Peyer's patch (tissue), 4 donors: ENCODE measurements at regions not wholly inside any gene's neighbourhood (a gene's known extent, or its start where the extent isn't known, plus 50 kb on each side); places are given as distances from the start of the nearest gene placed in this dataset.
A peak's percentile ranks its signal among the peaks of the same experiment; 100 is the strongest.
"Not testable (repeated sequence)": the region's sequence is repeated elsewhere in the genome, so short reads cannot be mapped to it uniquely, and the experiment has no call there.

Experiments used
- DNase-seq, 3 donors: peaks; one replicate each; pipeline ENCODE4 v3.0.0-alpha.2; 2017 to 2019
- H3K27ac ChIP-seq, 4 donors: fragments of 200-600 bp; sonication (generic); one replicate each; pipeline ENCODE4 v1.5.1; 2016 to 2019
- H3K27me3 ChIP-seq, 2 donors: fragments of 200-600 bp; sonication (generic); one replicate each; pipeline ENCODE4 v1.5.1; 2019
- H3K36me3 ChIP-seq, 3 donors: fragments of 200-600 bp; sonication (generic); one replicate each; pipeline ENCODE4 v1.5.1; 2016 to 2019
- H3K4me1 ChIP-seq, 4 donors: fragments of 200-600 bp; sonication (generic); one replicate each; pipeline ENCODE4 v1.5.1; 2016 to 2019
- H3K4me3 ChIP-seq, 4 donors: fragments of 200-600 bp; sonication (generic); 1 replicate in 3 of 4; 2 replicates in 1 of 4; pipeline ENCODE4 v1.5.1; 2016 to 2019; ENCODE audit warnings: mild to moderate bottlenecking in 1 of 4
- H3K9me3 ChIP-seq, 4 donors: fragments of 200-600 bp; sonication (generic); one replicate each; pipeline ENCODE4 v1.5.1; 2016 to 2019; ENCODE audit warnings: mild to moderate bottlenecking in 1 of 4
- POLR2A ChIP-seq, 2 donors: fragments of 450-650 bp; IDR thresholded peaks; one replicate each; pipeline ENCODE4 v1.5.1; 2017; ENCODE audit warnings: antibody characterized with exemption in 2 of 2, mild to moderate bottlenecking in 2 of 2, moderate library complexity in 2 of 2
- TF ChIP-seq, protein P1 (sequence below), 6 experiments: fragments of 450-650 bp in 4 of 6; fragments of 200-600 bp in 2 of 6; sonication (generic) in 1 of 6; IDR thresholded peaks; one replicate each; pipeline ENCODE4 v1.5.1; 2017 to 2019; ENCODE audit warnings: antibody characterized with exemption in 6 of 6, mild to moderate bottlenecking in 3 of 6, moderate library complexity in 1 of 6

DNA sequence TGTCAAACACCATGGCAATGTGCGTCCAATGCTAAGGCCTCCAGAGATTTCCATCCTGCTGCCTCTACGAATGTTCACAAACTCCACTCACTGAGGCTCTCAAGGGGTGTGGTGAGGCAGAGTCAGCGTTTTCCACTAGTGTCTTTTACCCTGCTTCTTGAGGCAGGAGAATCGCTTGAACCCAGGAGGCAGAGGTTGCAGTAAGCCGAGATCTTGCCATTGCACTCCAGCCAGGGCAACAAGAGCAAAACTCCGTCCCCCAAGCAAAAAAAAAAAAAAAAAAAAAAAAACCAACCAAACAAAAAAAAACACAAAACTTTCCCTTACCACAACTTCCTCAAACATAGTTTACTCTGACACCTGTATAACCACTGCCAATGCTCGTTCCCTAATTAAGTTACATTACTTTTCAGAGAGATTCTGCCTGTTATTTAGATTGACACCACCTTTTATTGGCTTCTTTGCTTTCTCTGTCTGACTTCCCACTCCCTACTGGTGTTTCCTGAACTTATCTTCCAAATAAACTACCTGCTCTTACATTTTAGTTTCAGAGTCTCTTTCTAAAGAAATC, 102.1 kb upstream of the ZNF746 start:
- peaks cover 0 to 59% (median 0%) of the 10 kb centered on the region in 3 donors for H3K36me3 ChIP-seq
- no peak overlapping the region for H3K4me3 ChIP-seq
- H3K9me3 ChIP-seq: no peaks in the 10 kb centered on the region
- TF ChIP-seq, protein P1, sequence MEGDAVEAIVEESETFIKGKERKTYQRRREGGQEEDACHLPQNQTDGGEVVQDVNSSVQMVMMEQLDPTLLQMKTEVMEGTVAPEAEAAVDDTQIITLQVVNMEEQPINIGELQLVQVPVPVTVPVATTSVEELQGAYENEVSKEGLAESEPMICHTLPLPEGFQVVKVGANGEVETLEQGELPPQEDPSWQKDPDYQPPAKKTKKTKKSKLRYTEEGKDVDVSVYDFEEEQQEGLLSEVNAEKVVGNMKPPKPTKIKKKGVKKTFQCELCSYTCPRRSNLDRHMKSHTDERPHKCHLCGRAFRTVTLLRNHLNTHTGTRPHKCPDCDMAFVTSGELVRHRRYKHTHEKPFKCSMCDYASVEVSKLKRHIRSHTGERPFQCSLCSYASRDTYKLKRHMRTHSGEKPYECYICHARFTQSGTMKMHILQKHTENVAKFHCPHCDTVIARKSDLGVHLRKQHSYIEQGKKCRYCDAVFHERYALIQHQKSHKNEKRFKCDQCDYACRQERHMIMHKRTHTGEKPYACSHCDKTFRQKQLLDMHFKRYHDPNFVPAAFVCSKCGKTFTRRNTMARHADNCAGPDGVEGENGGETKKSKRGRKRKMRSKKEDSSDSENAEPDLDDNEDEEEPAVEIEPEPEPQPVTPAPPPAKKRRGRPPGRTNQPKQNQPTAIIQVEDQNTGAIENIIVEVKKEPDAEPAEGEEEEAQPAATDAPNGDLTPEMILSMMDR (IDR thresholded peaks at IDR 0.05): no peak
- no peak for TF ChIP-seq POLR2A (IDR thresholded peaks at IDR 0.05)
- no peaks in the 10 kb centered on the region for H3K27me3 ChIP-seq
- H3K4me1 ChIP-seq: no peaks in the 10 kb centered on the region
- no peak for DNase-seq
- H3K27ac ChIP-seq: peak overlapping the region in 1 of 4 donors; percentile 43

DNA sequence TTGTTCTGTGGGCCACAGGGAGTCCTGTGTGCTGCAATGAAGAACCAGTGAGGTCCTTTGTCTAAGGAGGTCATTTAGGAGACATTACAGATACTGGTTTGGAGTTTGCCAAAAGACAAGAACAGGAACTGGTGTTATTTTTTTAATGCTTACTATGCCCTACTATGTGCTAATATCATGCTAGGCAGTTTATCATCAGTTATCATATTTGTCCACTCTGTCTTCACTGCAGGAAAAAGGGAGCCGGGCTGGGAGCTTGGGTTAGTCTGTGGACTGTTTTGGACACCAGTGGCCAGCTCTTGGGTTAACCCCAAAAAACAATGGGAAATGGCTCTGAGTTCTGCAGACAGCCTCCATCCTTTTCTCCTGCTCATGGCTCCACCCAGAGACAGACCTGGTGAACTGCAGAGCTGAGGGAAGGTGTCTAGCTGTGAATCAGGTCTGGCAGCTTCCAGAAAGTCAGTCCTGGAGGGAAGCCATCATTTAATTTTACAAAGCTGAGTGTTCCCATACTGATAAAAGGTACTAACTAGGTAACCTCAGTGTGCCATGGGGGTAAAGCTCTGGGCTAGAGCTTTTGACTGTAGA, 101.2 kb upstream of the ZNF746 start:
- DNase-seq: no peak
- Histone ChIP-seq H3K4me3 (no peak overlapping the region), H3K27ac (no peak overlapping the region), H3K36me3 (peaks cover 0 to 51% (median 0%) of the 10 kb centered on the region in 3 donors), H3K27me3 (no peaks in the 10 kb centered on the region), H3K9me3 (no peaks in the 10 kb centered on the region), H3K4me1 (no peaks in the 10 kb centered on the region)
- TF ChIP-seq, protein P1 (IDR thresholded peaks at IDR 0.05): peak in 3 of 6 experiments; percentile 7 to 10 (median 8)
- TF ChIP-seq POLR2A (IDR thresholded peaks at IDR 0.05): no peak

DNA sequence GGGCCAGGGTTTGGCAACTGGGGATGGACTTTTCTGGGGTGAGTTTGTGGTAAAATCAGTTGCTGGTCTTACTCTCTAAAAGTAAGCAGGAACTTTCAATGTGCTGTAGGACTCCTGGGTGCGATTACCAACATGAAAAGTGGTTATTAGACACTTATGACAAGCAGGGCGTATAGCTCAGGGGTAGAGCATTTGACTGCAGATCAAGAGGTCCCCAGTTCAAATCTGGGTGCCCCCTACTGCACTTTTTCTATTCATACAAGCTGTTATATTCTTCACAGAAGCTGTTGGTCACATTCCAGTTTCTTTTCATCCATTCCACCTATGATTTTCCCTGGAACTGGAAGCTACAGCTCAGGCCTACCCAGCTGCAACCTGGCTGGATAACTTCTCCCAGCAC, 100.2 kb upstream of the ZNF746 start:
- not testable (repeated sequence) for H3K9me3 ChIP-seq, H3K4me1 ChIP-seq, H3K27me3 ChIP-seq, H3K27ac ChIP-seq, H3K4me3 ChIP-seq, DNase-seq
- H3K36me3 ChIP-seq: peaks cover 0 to 48% (median 0%) of the 10 kb centered on the region in 3 donors

DNA sequence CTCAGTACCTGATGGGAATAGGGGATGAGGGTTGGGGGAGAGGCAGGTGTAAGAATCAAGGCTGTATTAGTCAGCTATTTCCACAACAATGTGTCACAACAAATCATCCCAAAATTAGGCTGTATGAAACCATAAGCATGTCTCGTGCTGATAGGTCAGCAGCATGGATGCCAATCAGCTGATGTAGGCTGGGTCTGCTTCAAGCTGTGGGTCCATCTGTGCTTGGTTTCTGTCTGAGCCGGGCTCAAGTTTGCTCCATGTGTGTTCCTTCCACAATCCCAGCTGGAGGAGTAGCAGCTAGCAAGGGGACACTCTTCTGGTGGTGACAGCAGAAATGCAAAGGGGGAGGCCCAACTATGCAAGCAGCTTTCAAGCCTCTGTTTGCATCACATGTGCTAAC, 97.9 kb upstream of the ZNF746 start:
- Histone ChIP-seq H3K27ac (no peak overlapping the region), H3K36me3 (peaks cover 0 to 37% (median 0%) of the 10 kb centered on the region in 3 donors), H3K9me3 (no peaks in the 10 kb centered on the region), H3K4me3 (no peak overlapping the region), H3K4me1 (no peaks in the 10 kb centered on the region), H3K27me3 (no peaks in the 10 kb centered on the region)
- no peak for DNase-seq
- no peak for TF ChIP-seq POLR2A (IDR thresholded peaks at IDR 0.05)
- TF ChIP-seq, protein P1 (IDR thresholded peaks at IDR 0.05): no peak

DNA sequence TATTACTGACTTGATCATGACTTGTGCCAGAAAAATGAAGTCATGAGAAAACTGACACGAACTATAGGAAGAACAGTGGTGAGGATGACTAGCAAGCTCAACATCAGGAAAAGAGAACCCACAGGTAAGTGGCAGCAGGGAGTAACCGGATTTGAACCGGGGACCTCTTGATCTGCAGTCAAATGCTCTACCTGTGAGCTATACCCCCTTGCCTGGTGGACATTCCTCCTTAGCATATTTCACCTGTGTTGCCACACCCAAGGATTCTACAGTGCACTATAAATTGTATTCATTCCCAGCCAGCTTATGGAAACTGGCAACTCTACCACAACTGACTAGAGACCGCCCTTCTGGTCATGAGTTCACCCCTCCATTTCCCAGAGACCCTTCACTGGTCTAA, 97.5 kb upstream of the ZNF746 start:
- peaks cover 0 to 37% (median 0%) of the 10 kb centered on the region in 3 donors for H3K36me3 ChIP-seq
- H3K27me3 ChIP-seq: no peaks in the 10 kb centered on the region
- no peaks in the 10 kb centered on the region for H3K9me3 ChIP-seq
- DNase-seq: no peak
- H3K4me3 ChIP-seq: no peak overlapping the region
- TF ChIP-seq, protein P1 (IDR thresholded peaks at IDR 0.05): no peak
- no peak for TF ChIP-seq POLR2A (IDR thresholded peaks at IDR 0.05)
- H3K27ac ChIP-seq: no peak overlapping the region
- H3K4me1 ChIP-seq: no peaks in the 10 kb centered on the region

DNA sequence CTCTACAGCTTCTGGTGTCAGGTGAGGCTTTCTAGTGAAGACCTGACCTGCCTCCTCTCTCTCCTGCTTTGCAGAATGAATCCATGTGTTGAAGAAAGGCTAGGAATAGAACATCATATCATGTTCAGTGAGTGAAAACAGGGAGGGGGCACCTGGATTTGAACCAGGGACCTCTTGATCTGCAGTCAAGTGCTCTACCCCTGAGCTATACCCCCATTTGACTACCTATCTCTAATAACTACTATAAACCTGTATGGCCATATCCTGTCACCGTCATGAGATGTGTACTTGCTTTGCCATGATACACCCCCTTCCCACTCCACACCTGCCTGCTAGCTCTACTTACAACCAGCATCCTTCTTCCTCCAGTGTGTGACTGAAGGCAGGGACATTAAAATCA, 91.3 kb upstream of the ZNF746 start:
- DNase-seq: no peak
- H3K9me3 ChIP-seq: peaks cover 0 to 2% (median 0%) of the 10 kb centered on the region in 4 donors
- H3K27me3 ChIP-seq: no peaks in the 10 kb centered on the region
- H3K4me3 ChIP-seq: no peak overlapping the region
- H3K27ac ChIP-seq: no peak overlapping the region
- TF ChIP-seq POLR2A (IDR thresholded peaks at IDR 0.05): no peak
- TF ChIP-seq, protein P1 (IDR thresholded peaks at IDR 0.05): no peak
- H3K4me1 ChIP-seq: no peaks in the 10 kb centered on the region
- H3K36me3 ChIP-seq: peaks cover 0 to 72% (median 0%) of the 10 kb centered on the region in 3 donors
